Colonic mucosa (tissue), 4 donors: ENCODE measurements at regions not wholly inside any gene's neighbourhood (a gene's known extent, or its start where the extent isn't known, plus 50 kb on each side); places are given as distances from the start of the nearest gene placed in this dataset.

Experiments used
- DNase-seq: peaks from one replicate; pipeline ENCODE4 v3.0.0-alpha.2; 2020
- H3K27ac ChIP-seq: fragments of 200-600 bp; one replicate; pipeline ENCODE4 v1.8.0; 2021
- H3K27me3 ChIP-seq: fragments of 200-600 bp; one replicate; pipeline ENCODE4 v1.8.0; 2021
- H3K36me3 ChIP-seq: fragments of 200-600 bp; one replicate; pipeline ENCODE4 v1.8.0; 2021
- H3K4me1 ChIP-seq: fragments of 200-600 bp; one replicate; pipeline ENCODE4 v1.8.0; 2021; ENCODE audit warnings: mild to moderate bottlenecking
- H3K4me3 ChIP-seq: fragments of 200-600 bp; one replicate; pipeline ENCODE4 v1.8.0; 2021
- H3K9ac ChIP-seq, 2 donors: one replicate each; pipeline ENCODE4 v1.7.0; 2013; ENCODE audit warnings: control low read depth in 2 of 2, low read depth in 2 of 2, low read length in 2 of 2
- H3K9me3 ChIP-seq: fragments of 200-600 bp; one replicate; pipeline ENCODE4 v1.8.0; 2021
- CTCF ChIP-seq: fragments of 200-600 bp; IDR thresholded peaks from one replicate; pipeline ENCODE4 v1.8.0; 2022; ENCODE audit warnings: antibody characterized with exemption, mild to moderate bottlenecking
- intact Hi-C: fragments of 100-400 bp; cut with DNase I; formaldehyde crosslinking; loops from one replicate; pipeline ENCODE4 v1.14.1; 2022
- donor health status: healthy.
- donor health status: DM: no; HTN: no; CAD: no.
- donor health status: DM: no; HTN: no; CAD: no.

GRCh38 chr7:72524037-72524436, 111.9 kb upstream of the CALN1 start:
- no peaks in the 10 kb centered on the region for H3K27me3 ChIP-seq
- intact Hi-C loops, result no loop called here
- no peaks in the 10 kb centered on the region for H3K9me3 ChIP-seq
- H3K36me3 ChIP-seq, result no peaks in the 10 kb centered on the region
- no peak for TF ChIP-seq CTCF
- no peak overlapping the region for H3K4me3 ChIP-seq
- H3K27ac ChIP-seq, result no peak overlapping the region
- no peaks in the 10 kb centered on the region for H3K4me1 ChIP-seq
- no peak overlapping the region for H3K9ac ChIP-seq
- DNase-seq, result no peak

DNA sequence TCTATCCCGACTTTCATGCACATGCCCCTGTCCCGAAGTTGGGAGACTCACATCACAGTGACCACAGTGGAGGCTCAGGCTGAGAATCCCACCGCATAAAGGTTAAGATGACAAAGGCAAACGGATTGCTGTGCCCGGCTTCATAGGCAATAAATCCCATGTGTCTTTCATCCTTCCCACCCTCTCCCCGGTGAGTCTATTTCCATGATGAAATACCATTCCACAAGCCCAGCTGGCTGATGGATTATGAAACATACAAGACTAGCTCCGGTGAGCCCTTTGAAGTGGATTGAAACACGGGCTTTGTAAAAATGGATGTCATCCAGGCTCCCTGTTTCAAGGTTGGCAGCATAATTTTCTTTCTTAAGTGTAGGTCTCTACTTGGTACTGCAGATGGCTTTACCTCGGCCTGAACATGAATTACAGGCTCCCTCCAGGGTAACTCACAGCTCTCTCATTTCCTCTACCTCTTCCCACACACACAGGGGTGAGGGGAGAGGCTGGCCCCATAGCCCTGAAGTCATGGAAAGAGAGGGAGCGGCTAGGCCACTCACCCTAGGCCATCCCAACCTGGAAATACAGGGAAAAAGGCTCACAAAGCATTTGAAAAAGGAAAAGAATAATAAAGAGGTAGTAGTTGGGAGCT, 92.0 kb upstream of the CALN1 start:
- no peak overlapping the region for H3K4me3 ChIP-seq
- H3K36me3 ChIP-seq, result no peaks in the 10 kb centered on the region
- DNase-seq, result no peak
- H3K27me3 ChIP-seq, result no peaks in the 10 kb centered on the region
- intact Hi-C loops, result no loop called here
- H3K9me3 ChIP-seq, result no peaks in the 10 kb centered on the region
- H3K4me1 ChIP-seq, result no peaks in the 10 kb centered on the region
- no peak overlapping the region for H3K9ac ChIP-seq
- no peak for TF ChIP-seq CTCF
- no peak overlapping the region for H3K27ac ChIP-seq

DNA sequence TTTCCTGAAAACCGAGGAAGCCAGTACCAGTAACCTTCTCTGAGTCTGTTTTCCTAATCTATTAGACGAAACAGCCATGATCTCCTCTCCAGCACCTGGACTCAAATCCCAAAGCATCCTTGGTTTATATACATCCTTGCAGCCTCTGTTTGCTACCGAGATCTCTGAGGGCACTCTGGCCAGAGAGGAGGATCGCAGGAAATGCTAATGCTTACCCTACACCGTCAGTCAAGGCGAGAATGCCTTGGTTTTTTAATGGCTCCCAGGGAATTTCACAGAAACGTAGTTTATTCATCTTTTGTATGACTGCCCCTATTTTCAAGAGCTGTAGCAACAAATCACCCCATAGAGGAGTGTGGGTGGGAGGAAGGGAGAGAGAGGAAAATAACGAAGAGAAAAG, 91.5 kb upstream of the CALN1 start:
- H3K4me1 ChIP-seq, result no peaks in the 10 kb centered on the region
- no peak overlapping the region for H3K9ac ChIP-seq
- no peak overlapping the region for H3K27ac ChIP-seq
- H3K4me3 ChIP-seq, result no peak overlapping the region
- intact Hi-C loops, result no loop called here
- DNase-seq, result no peak
- no peak for TF ChIP-seq CTCF
- no peaks in the 10 kb centered on the region for H3K27me3 ChIP-seq
- no peaks in the 10 kb centered on the region for H3K36me3 ChIP-seq
- H3K9me3 ChIP-seq, result no peaks in the 10 kb centered on the region

DNA sequence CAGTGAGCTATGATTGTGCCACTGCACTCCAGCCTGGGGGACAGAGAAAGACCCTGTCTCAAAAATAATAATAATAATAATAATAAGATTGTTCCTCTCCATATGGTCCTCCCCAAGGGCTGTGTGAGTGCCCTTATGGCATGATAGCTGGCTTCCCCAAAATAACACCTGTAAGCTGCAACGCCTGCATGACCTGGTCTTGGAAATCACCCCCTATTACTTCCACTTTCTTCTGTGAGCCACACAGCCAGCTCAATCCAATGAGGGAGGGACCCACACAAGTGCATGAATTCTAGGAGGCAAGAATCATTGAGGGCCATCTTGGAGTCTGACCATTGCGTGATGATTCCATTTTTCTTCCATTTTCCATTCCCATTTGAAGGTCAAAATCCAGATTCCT, 82.7 kb upstream of the CALN1 start:
- Histone ChIP-seq H3K4me3 (no peak overlapping the region), H3K4me1 (no peaks in the 10 kb centered on the region), H3K36me3 (no peaks in the 10 kb centered on the region), H3K27ac (no peak overlapping the region), H3K27me3 (no peaks in the 10 kb centered on the region), H3K9me3 (no peaks in the 10 kb centered on the region), H3K9ac (no peak overlapping the region)
- no peak for DNase-seq
- TF ChIP-seq CTCF, result no peak
- intact Hi-C loops, result loop anchor here (5.0 kb wide), 1 partner anchor 292 kb away; no protein-coding TSS in a partner anchor

GRCh38 chr7:72493850-72494661, 81.9 kb upstream of the CALN1 start:
- H3K4me3 ChIP-seq, result no peak overlapping the region
- DNase-seq, result peak; percentile 70
- H3K27ac ChIP-seq, result no peak overlapping the region
- no peaks in the 10 kb centered on the region for H3K36me3 ChIP-seq
- TF ChIP-seq CTCF, result peak; percentile 58
- no peaks in the 10 kb centered on the region for H3K9me3 ChIP-seq
- H3K4me1 ChIP-seq, result no peaks in the 10 kb centered on the region
- H3K27me3 ChIP-seq, result no peaks in the 10 kb centered on the region
- intact Hi-C loops, result loop anchor here (5.0 kb wide), 1 partner anchor 293 kb away; no protein-coding TSS in a partner anchor
- H3K9ac ChIP-seq, result no peak overlapping the region
